HepG2 (cell line): ENCODE measurements at regions not wholly inside any gene's neighbourhood (a gene's known extent, or its start where the extent isn't known, plus 50 kb on each side); places are given as distances from the start of the nearest gene placed in this dataset.

Source experiments
- ATAC-seq: fragments of 200-7000 bp; cut with Tn5 transposase; 3 replicates; pipeline ENCODE4 v1.9.1; 2020; ENCODE audit warnings: mild to moderate bottlenecking, moderate library complexity
- BruUV-seq: library from RNA; stranded (reverse); fragments of 400-500 nt; replicated peaks from 2 replicates; lab custom pipeline; 2021; lab: Mats Ljungman, UMichigan
- CTCF ChIA-PET: fragments of 300-600 bp; formaldehyde crosslinking; extraction: SDS; loops from one replicate; lab custom pipeline; 2021; ENCODE audit warnings: low total read pairs, inconsistent platforms, low intra/inter-chr PET ratio; lab: Yijun Ruan, JAX
- POLR2A ChIA-PET: fragments of 350-600 bp; sonication (Branson Sonifier 250); formaldehyde crosslinking; loops from one replicate; lab custom pipeline; 2020; ENCODE audit warnings: antibody characterized with exemption, inconsistent platforms; lab: Yijun Ruan, JAX
- DNase-seq: peaks from one replicate; pipeline ENCODE4 v3.0.0-alpha.2; 2015; ENCODE audit warnings: low spot score
- FAIRE-seq: peaks from 3 replicates; lab custom pipeline; 2011; peaks lifted over from hg19 to GRCh38; lab: Jason Lieb, UNC
- H2AFZ ChIP-seq: one replicate; pipeline ENCODE4 v1.6.1; 2011; ENCODE audit warnings: low read length, inconsistent platforms
- H3K27ac ChIP-seq: fragments of 300-600 bp; 3 replicates; pipeline ENCODE4 v1.8.0; 2011; ENCODE audit warnings: mixed run types, mild to moderate bottlenecking, mixed read lengths, low read length, inconsistent platforms; ENCODE audit not compliant: insufficient read depth; ENCODE audit errors: extremely low read length
- H3K27me3 ChIP-seq, 2 experiments: fragments of 200-600 bp in 1 of 2; 2 replicates in 1 of 2; 3 replicates in 1 of 2; pipeline versions ENCODE4 v1.6.0 to v1.8.0; 2011; ENCODE audit warnings: low read length in 2 of 2, mild to moderate bottlenecking in 2 of 2, moderate library complexity in 2 of 2, inconsistent platforms in 1 of 2; ENCODE audit not compliant: insufficient read depth in 2 of 2, control insufficient read depth in 1 of 2
- H3K36me3 ChIP-seq, 2 experiments: fragments of 200-600 bp in 1 of 2; replicated peaks in 1 of 2; 2 replicates in 1 of 2; 3 replicates in 1 of 2; pipeline versions ENCODE4 v1.5.1 to v1.8.0; 2011; ENCODE audit warnings: low read length in 2 of 2, inconsistent platforms in 1 of 2; ENCODE audit not compliant: insufficient read depth in 2 of 2, control insufficient read depth in 1 of 2
- H3K4me1 ChIP-seq: 2 replicates; pipeline ENCODE4 v1.5.1; 2012; ENCODE audit warnings: low read length, inconsistent platforms; ENCODE audit not compliant: insufficient read depth
- H3K4me2 ChIP-seq: 2 replicates; pipeline ENCODE4 v1.6.0; 2011; ENCODE audit warnings: low read depth, low read length, inconsistent platforms
- H3K4me3 ChIP-seq, 3 experiments: fragments of 200-600 bp in 1 of 3; sonication (generic), shearing (Covaris generic) in 1 of 3; replicated peaks in 1 of 3; 2 replicates each; pipeline ENCODE4 v1.5.1; 2011 to 2016; ENCODE audit warnings: low read length in 3 of 3, inconsistent platforms in 2 of 3, low read depth in 2 of 3, mild to moderate bottlenecking in 2 of 3, control low read depth in 1 of 3, mixed read lengths in 1 of 3; ENCODE audit not compliant: insufficient read depth in 1 of 3
- H3K79me2 ChIP-seq: one replicate; pipeline ENCODE4 v1.6.1; 2011; ENCODE audit warnings: low read length, inconsistent platforms; ENCODE audit not compliant: insufficient read depth
- H3K9ac ChIP-seq: 2 replicates; pipeline ENCODE4 v1.6.0; 2011; ENCODE audit warnings: mild to moderate bottlenecking, low read depth, low read length, inconsistent platforms; ENCODE audit not compliant: insufficient read depth
- H3K9me3 ChIP-seq: 2 replicates; pipeline ENCODE4 v1.5.1; 2012; ENCODE audit warnings: mild to moderate bottlenecking, low read length
- H4K20me1 ChIP-seq: 2 replicates; pipeline ENCODE4 v1.6.0; 2011; ENCODE audit warnings: inconsistent platforms, mild to moderate bottlenecking, low read length, moderate library complexity; ENCODE audit not compliant: insufficient read depth
- AFF4 ChIP-seq: sonication (generic); formaldehyde crosslinking; IDR thresholded peaks from 2 replicates; pipeline ENCODE4 v1.4.0; 2020; ENCODE audit warnings: missing genetic modification reagents
- CENPBD1 ChIP-seq: sonication (generic); formaldehyde crosslinking; IDR thresholded peaks from 2 replicates; pipeline ENCODE4 v1.8.0; 2022; ENCODE audit warnings: missing genetic modification reagents, low read depth, mild to moderate bottlenecking, borderline replicate concordance
- ETS1 ChIP-seq: sonication (generic); formaldehyde crosslinking; IDR thresholded peaks from 2 replicates; pipeline ENCODE4 v1.4.0; 2020; ENCODE audit warnings: missing genetic modification reagents
- MYPOP ChIP-seq: sonication (generic); formaldehyde crosslinking; IDR thresholded peaks from 2 replicates; pipeline ENCODE4 v1.8.1; 2023; ENCODE audit warnings: mild to moderate bottlenecking, moderate library complexity, missing genetic modification reagents
- ZFP41 ChIP-seq: sonication (generic); formaldehyde crosslinking; IDR thresholded peaks from 2 replicates; pipeline ENCODE4 v1.4.0; 2020; ENCODE audit warnings: mild to moderate bottlenecking, missing genetic modification reagents, borderline replicate concordance
- ZNF205 ChIP-seq: IDR thresholded peaks from 2 replicates; pipeline ENCODE4 v1.6.1; 2018; ENCODE audit warnings: missing biosample characterization, missing genetic modification reagents
- ZNF670 ChIP-seq: sonication (generic); formaldehyde crosslinking; IDR thresholded peaks from 2 replicates; pipeline ENCODE4 v1.8.0; 2022; ENCODE audit warnings: mild to moderate bottlenecking, missing genetic modification reagents, borderline replicate concordance
- ZNF720 ChIP-seq: sonication (generic); formaldehyde crosslinking; IDR thresholded peaks from 2 replicates; pipeline ENCODE4 v1.4.0; 2020; ENCODE audit warnings: missing genetic modification reagents
- WGBS: methylation state at CpG from one replicate; pipeline ENCODE4 v1.1.6; 2017; ENCODE audit warnings: low lambda C conversion rate; 5-methylcytosine and 5-hydroxymethylcytosine counted together
- in situ Hi-C: cut with HindIII; loops from 2 replicates; pipeline ENCODE4 v1.10.0; 2017; ENCODE audit warnings: low pct_unique_long_range_greater_than_20kb; ENCODE audit not compliant: extremely low pct_ligation_motif_present
- intact Hi-C: fragments of 100-400 bp; cut with micrococcal nuclease; formaldehyde crosslinking; loops from one replicate; pipeline ENCODE4 v1.10.0; 2022; ENCODE audit not compliant: unreplicated experiment

- peaks cover 83% of the 10 kb centered on the region for H3K9me3 ChIP-seq
- H3K9ac ChIP-seq, result no peak overlapping the region
- POLR2A ChIA-PET, result no interaction called here
- H3K4me3 ChIP-seq, result no peak overlapping the region
- H3K27ac ChIP-seq, result no peak overlapping the region
- no peak overlapping the region for H3K4me2 ChIP-seq
- in situ Hi-C loops (no loop called here), intact Hi-C loops (no loop called here)
- BruUV-seq, result no TSS peak
- TF ChIP-seq MYPOP (CRISPR knock-in tag) (no peak), ZNF205 (CRISPR knock-in tag) (no peak), CENPBD1 (CRISPR knock-in tag) (no peak), ZFP41 (CRISPR knock-in tag) (no peak), ETS1 (CRISPR knock-in tag) (no peak), ZNF720 (no peak), AFF4 (CRISPR knock-in tag) (no peak), ZNF670 (CRISPR knock-in tag) (no peak)
- CTCF ChIA-PET, result no interaction called here
- H2AFZ ChIP-seq, result no peak overlapping the region
- no peaks in the 10 kb centered on the region for H3K27me3 ChIP-seq
- no peaks in the 10 kb centered on the region for H3K36me3 ChIP-seq
- no peak for ATAC-seq
- no peaks in the 10 kb centered on the region for H3K4me1 ChIP-seq
- no peaks in the 10 kb centered on the region for H4K20me1 ChIP-seq
- H3K79me2 ChIP-seq, result no peaks in the 10 kb centered on the region
- no peak for DNase-seq
- WGBS, result 1% methylated on average over 3 of the region's 3 CpGs
- FAIRE-seq, result no peak
Observed at GRCh38 chr1:82994616-82995263, 1004.2 kb downstream of the TTLL7 start.
